GM12873 (cell line): ENCODE measurements at regions not wholly inside any gene's neighbourhood (a gene's known extent, or its start where the extent isn't known, plus 50 kb on each side); places are given as distances from the start of the nearest gene placed in this dataset.

ENCODE experiments used
- CTCF ChIP-seq: IDR thresholded peaks from 2 replicates; pipeline ENCODE4 v1.5.1; 2012; ENCODE audit warnings: low read depth, mild to moderate bottlenecking, moderate library complexity, low read length, control low read depth; ENCODE audit not compliant: insufficient read depth; ENCODE audit errors: missing control alignments

DNA sequence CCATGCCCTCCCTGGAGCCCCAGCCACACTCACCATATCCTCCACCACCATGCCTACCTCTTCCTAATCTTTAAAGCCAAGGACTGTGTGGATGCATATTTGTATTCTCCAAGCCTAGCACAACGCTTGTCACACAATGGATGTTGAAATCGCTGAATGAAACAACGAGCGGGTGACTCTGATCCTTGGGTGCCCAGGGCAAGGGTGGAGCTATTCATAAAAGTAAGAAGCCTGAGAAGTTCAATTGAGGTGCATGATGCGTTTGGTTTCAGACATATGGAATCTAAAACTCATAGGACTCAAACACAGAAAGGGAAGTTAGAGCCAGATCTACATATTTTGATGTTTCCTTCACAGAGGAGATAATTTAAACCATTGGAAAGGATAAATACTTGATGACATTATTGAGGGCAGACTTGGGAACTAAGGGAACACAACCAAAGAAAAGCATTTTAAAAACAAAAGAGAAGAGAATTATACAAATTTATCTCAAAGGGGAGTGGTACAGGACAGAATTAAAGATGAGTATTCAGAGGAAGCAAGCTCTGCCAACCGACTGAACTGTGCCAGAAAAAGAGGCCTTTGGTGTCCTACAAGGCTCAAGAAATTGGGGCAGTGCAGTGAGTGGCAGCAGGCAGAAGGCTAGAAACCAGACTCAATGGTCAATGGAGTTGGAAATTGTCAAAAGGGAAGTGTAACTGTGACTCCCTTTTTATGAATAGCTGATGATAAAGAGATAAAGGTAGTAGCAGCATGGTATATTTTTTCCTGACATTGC is 200.6 kb upstream of the NCKAP5 start:
- TF ChIP-seq CTCF = no peak

DNA sequence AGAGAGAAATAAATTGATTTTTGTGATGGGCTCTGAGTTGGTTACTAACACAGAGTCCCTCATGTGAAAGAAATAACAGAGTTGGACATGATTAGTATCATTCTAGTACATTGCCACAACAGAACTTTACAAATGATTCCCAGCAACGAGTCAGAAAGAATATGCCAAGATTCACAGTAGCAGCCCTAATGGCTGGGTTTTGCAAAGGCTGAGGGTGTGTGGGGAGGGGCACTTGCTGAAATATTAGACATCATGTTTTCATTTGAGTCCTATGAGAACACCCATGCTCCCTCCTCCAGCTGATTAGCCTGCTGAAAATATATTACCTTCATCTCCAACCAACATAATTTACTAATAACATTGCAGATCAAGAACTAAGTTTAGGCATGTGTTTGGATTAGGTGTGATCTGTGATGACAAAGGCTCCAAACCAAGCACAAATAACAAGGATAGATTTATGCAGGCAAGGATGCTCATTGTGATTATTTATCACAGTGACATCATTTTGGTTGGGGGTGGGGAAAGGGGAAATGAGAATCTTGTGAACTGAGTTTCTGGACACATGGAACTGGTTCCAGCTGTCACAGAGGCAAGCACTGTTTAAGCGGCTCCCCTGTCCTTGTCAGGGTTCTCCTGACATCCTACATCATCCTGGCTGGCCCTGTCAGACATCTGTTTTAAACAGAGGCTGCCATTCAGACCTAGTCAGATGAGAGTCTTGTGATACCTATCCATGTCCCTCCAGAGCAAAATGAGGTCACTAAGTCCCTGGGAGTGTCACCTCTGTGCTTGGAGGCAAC is 205.8 kb upstream of the NCKAP5 start:
- TF ChIP-seq CTCF = no peak

- no peak for TF ChIP-seq CTCF
Observed at GRCh38 chr2:133774654-133775015, 206.4 kb upstream of the NCKAP5 start.

DNA sequence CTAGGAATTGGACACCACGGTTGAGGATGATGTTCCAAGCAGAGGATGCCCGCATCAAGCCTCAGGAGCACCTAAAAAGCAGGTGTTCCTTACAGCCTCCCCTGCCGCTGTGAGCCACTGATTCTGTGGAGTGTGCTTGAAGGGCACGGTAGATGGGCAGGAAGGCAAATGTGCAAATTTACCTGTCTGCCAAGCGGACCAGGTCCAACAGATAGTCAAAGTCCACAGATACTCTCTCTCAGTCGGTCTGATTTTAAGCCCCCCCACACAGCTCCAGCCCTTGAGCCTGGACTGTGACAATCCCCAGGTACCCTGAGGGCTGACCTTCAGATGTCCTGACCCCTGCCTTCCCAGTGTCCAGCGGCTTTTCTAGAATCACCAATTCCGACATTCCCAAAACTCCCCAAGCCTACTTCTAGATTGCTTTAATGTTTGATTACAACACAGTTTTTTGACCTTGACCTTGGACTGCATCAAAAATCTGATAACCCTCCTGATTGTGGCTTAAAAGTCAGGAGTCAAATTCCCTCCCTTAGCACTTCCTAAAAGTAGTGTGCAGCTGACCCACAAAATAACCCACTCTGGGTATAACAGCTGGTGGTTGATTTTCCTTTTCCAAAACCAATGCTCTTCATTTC is 208.8 kb upstream of the NCKAP5 start:
- TF ChIP-seq CTCF = no peak

- no peak for TF ChIP-seq CTCF
Observed at GRCh38 chr2:133777574-133777960, 209.3 kb upstream of the NCKAP5 start.

DNA sequence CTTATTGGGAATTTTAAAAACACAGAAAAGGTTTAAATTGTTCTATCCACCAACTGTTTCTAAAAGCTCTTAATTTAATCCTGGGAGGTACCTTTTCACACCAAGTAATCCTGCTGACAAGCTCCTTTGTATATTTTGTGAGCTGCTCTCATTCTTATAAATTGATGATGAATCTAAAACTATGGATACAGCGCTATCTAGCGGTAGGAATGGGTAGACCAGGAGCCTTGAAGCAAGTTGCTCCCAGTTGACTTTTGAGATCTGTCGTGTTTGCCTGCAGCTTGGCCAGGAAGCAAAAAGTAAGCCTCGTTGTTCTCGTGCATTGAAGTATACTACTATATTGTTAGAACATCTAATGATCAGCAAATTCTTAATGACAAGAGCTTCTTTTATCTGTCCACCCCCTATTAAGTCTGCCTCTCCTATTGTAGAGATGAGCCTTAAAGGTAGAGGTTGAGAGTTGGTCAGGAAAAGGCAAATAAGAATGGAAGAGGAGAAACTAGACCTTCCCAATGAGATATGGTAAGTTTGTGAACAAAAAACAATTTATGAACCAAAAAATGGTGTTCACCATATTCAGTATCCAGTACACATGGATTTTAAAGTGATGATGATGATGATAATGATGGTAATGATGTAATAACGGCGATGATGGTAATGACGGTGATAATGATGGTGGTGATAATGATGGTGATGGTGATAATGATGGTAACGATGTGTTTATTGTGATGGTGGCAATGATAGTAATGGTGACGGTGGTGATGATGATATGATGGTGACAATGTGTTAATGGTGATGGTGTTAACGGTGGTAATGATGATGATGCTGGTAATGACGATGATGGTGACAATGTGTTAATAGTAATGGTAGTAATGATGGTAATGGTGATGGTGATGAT is 212.1 kb upstream of the NCKAP5 start:
- TF ChIP-seq CTCF = peak; percentile 83
